Esophagus squamous epithelium (tissue), 5 donors: ENCODE measurements at regions not wholly inside any gene's neighbourhood (a gene's known extent, or its start where the extent isn't known, plus 50 kb on each side); places are given as distances from the start of the nearest gene placed in this dataset.

Source experiments
- DNase-seq: peaks from one replicate; lab custom pipeline; 2025; lab: John Stamatoyannopoulos, UW
- H3K27ac ChIP-seq, 4 donors: fragments of 200-600 bp; sonication (generic); one replicate each; pipeline ENCODE4 v1.5.1; 2016 to 2019; ENCODE audit warnings: mild to moderate bottlenecking in 1 of 4
- H3K27me3 ChIP-seq, 4 donors: fragments of 200-600 bp; sonication (generic); 1 replicate in 3 of 4; 2 replicates in 1 of 4; pipeline versions ENCODE4 v1.5.1 to v1.6.0; 2017 to 2021; ENCODE audit warnings: antibody characterized with exemption in 1 of 4
- H3K36me3 ChIP-seq, 3 donors: fragments of 200-600 bp; sonication (generic); one replicate each; pipeline ENCODE4 v1.5.1; 2016 to 2019
- H3K4me1 ChIP-seq, 3 donors: fragments of 200-600 bp; sonication (generic); one replicate each; pipeline ENCODE4 v1.5.1; 2017 to 2019
- H3K4me3 ChIP-seq, 4 donors: fragments of 200-600 bp; sonication (generic); 1 replicate in 3 of 4; 2 replicates in 1 of 4; pipeline ENCODE4 v1.5.1; 2016 to 2019; ENCODE audit warnings: mild to moderate bottlenecking in 2 of 4, moderate library complexity in 1 of 4
- H3K9me3 ChIP-seq, 3 donors: fragments of 200-600 bp; sonication (generic); one replicate each; pipeline ENCODE4 v1.5.1; 2016 to 2019
- CTCF ChIP-seq, 6 experiments: fragments of 450-650 bp in 4 of 6; fragments of 200-600 bp in 2 of 6; sonication (generic) in 2 of 6; IDR thresholded peaks; one replicate each; pipeline ENCODE4 v1.5.1; 2016 to 2019; ENCODE audit warnings: antibody characterized with exemption in 6 of 6, mild to moderate bottlenecking in 4 of 6, moderate library complexity in 4 of 6
- POLR2A ChIP-seq, 4 donors: fragments of 450-650 bp; IDR thresholded peaks; one replicate each; pipeline ENCODE4 v1.6.1; 2017; ENCODE audit warnings: antibody characterized with exemption in 4 of 4, mild to moderate bottlenecking in 4 of 4, moderate library complexity in 3 of 4
- WGBS, 2 donors: methylation state at CpG; one replicate each; pipeline ENCODE4 v1.1.5; 2018; 5-methylcytosine and 5-hydroxymethylcytosine counted together
- intact Hi-C: fragments of 100-400 bp; cut with DNase I; formaldehyde crosslinking; loops from one replicate; pipeline ENCODE4 v1.15.0; 2022
- donor health status: DM: yes; HTN: yes; CAD: no.

DNA sequence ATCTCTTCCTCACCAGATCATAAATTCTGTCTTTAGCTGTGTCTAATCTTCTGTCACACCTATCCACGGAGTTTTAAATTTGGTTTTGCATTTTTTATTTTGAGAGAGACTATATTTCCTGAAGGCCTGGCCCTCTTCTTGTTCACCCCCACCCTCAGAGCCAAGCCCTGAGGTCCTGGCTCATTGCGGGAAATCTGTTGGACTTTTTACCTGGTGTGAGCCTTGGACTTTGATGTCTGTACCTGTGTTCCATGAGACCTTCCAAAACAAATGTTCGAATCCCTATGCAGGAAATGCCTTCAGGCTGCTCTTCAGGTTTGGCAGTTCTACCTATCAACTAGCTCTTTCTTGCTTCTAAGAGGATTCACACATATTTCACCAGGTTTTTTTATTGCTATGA is 175.2 kb upstream of the GRB10 start:
- WGBS, 2 donors: 31 to 32% methylated on average over 3 of the region's 3 CpGs
- Histone ChIP-seq H3K4me3 (no peak overlapping the region), H3K9me3 (no peaks in the 10 kb centered on the region), H3K36me3 (no peaks in the 10 kb centered on the region), H3K27ac (no peak overlapping the region), H3K27me3 (no peaks in the 10 kb centered on the region), H3K4me1 (peaks cover 5 to 31% (median 14%) of the 10 kb centered on the region in 3 donors)
- intact Hi-C loops: no loop called here
- DNase-seq: no peak
- TF ChIP-seq POLR2A (IDR thresholded peaks at IDR 0.05): no peak
- no peak for TF ChIP-seq CTCF (IDR thresholded peaks at IDR 0.05)

DNA sequence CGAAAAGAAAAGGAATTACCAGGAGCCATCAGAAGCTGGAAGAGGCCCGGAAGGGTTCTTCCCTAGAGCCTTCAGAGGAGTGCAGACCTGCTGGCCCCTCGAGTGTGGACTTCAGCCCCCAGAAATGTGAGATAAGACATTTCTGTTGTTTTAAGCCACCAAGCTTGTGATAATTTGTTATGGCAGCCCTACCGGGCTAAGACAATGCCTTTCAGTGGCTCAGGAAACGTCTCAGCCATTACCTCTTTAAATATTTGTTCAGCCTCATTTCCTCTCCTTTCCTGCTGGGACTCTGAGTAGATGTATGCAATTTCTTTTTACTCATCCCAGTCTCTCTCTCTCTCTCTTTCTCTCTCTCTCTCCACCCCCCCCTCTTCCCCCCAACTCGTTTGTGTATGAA is 174.7 kb upstream of the GRB10 start:
- no peak for DNase-seq
- intact Hi-C loops: no loop called here
- 50 to 55% methylated on average over 6 of the region's 6 CpGs for WGBS, 2 donors
- Histone ChIP-seq H3K9me3 (no peaks in the 10 kb centered on the region), H3K4me3 (no peak overlapping the region), H3K36me3 (no peaks in the 10 kb centered on the region), H3K27me3 (no peaks in the 10 kb centered on the region), H3K27ac (no peak overlapping the region), H3K4me1 (peaks cover under 1 to 31% (median 13%) of the 10 kb centered on the region in 3 donors)
- TF ChIP-seq POLR2A (IDR thresholded peaks at IDR 0.05) (no peak), CTCF (IDR thresholded peaks at IDR 0.05) (no peak)

DNA sequence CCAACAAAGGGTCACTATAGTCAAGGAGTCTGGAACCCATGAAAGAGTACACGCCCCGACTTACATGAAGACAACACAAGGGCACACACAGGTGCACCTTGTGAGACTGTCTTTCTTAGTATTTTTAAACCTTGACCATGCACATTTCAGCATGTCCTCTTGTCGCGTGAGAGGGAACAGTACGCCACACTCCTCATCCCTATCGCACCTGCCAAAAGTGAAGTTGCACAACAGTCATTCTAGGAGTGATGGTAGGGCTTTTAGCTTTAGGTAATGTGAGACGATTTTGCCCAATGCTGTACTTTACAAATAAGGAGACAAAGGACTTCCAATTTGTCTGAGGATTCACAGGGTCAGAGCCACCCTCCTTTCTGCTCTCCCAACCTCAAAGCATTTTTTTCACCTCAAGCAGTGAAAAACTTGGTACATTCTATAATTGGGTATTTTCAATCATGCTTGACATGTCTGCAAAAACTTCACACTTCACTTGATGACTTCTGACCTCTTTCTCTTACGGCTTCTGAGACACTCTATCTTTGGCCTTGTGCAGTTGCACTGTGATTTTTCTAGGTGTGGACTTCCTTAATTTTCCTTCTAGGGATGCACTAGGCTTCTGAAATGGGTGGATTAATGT is 173.9 kb upstream of the GRB10 start:
- H3K4me1 ChIP-seq: peaks cover 0 to 24% (median 9%) of the 10 kb centered on the region in 3 donors
- H3K27ac ChIP-seq: no peak overlapping the region
- H3K4me3 ChIP-seq: no peak overlapping the region
- WGBS, 2 donors: 84 to 87% methylated on average over 8 of the region's 8 CpGs
- no peaks in the 10 kb centered on the region for H3K27me3 ChIP-seq
- DNase-seq: no peak
- intact Hi-C loops: no loop called here
- H3K36me3 ChIP-seq: no peaks in the 10 kb centered on the region
- TF ChIP-seq CTCF (IDR thresholded peaks at IDR 0.05): no peak
- no peak for TF ChIP-seq POLR2A (IDR thresholded peaks at IDR 0.05)
- H3K9me3 ChIP-seq: no peaks in the 10 kb centered on the region

- Histone ChIP-seq H3K27ac (no peak overlapping the region), H3K27me3 (no peaks in the 10 kb centered on the region), H3K4me3 (no peak overlapping the region), H3K4me1 (peaks cover 0 to 24% (median 9%) of the 10 kb centered on the region in 3 donors), H3K9me3 (no peaks in the 10 kb centered on the region), H3K36me3 (no peaks in the 10 kb centered on the region)
- DNase-seq: no peak
- 70 to 71% methylated on average over 2 to 5 of the region's 5 CpGs for WGBS, 2 donors
- intact Hi-C loops: no loop called here
- no peak for TF ChIP-seq POLR2A (IDR thresholded peaks at IDR 0.05)
- TF ChIP-seq CTCF (IDR thresholded peaks at IDR 0.05): no peak
Measured at GRCh38 chr7:50954716-50955115, 172.0 kb upstream of the GRB10 start.

GRCh38 chr7:50954245-50954644 is 171.5 kb upstream of the GRB10 start:
- H3K36me3 ChIP-seq: no peaks in the 10 kb centered on the region
- intact Hi-C loops: no loop called here
- 81 to 85% methylated on average over 4 of the region's 4 CpGs for WGBS, 2 donors
- no peaks in the 10 kb centered on the region for H3K27me3 ChIP-seq
- no peak overlapping the region for H3K27ac ChIP-seq
- TF ChIP-seq POLR2A (IDR thresholded peaks at IDR 0.05): no peak
- no peak for TF ChIP-seq CTCF (IDR thresholded peaks at IDR 0.05)
- H3K9me3 ChIP-seq: no peaks in the 10 kb centered on the region
- no peak overlapping the region for H3K4me3 ChIP-seq
- no peak for DNase-seq
- peaks cover 0 to 24% (median 9%) of the 10 kb centered on the region in 3 donors for H3K4me1 ChIP-seq
